GM19438 (cell line): ENCODE measurements at regions not wholly inside any gene's neighbourhood (a gene's known extent, or its start where the extent isn't known, plus 50 kb on each side); places are given as distances from the start of the nearest gene placed in this dataset.
"Not testable (repeated sequence)": the region's sequence is repeated elsewhere in the genome, so short reads cannot be mapped to it uniquely, and the experiment has no call there.

Source experiments
- ATAC-seq: cut with Tn5 transposase; IDR thresholded peaks from one replicate; pipeline ENCODE4 v1.9.1; 2021; ENCODE audit warnings: low read depth; ENCODE audit not compliant: unreplicated experiment

DNA sequence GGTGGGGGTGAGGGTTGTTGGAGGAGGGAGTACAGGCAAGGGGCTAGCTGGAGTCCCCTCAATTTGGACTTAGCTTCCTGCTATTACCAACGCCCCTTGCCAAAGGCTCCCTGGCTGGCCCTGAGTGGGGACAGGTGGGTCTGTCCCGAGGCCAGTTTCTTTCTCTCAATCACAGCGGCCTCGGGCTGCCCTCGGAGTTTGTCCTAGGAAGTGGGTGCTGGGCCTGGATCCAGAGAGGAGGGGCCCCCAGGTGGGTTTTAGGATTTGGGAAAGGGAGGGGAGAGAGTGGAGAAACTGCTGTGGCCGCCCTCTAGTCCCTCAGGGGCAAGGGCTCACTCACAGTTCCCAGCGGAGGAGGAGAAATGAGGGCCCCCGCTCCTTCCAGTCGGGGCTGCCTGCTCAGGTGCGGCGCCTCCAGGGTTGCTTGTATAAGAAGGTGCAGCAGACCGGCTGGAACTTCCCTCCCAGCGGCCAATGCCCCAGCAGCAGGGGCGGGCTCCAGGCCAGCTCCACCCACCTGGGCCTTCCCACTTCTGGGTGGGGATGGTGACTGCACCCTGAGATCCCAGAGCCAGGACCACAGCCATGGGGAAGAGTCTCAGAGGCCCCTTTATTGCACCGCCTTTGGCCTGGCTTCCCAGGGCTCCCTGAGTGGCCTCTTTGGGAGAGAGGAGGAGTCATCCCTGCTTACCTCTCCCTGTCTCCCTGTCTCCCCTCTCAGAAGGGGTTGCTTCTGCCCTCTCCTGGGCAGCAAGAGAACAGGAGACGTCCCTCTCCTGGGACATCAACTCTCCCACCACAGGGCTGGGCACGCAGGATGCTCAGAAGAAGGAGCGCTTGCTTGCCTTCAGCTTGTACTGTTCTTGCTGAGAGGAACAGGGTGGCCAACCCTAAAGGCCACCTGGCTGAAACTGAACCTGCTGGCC, 112.0 kb upstream of the SMURF2 start:
- peak; percentile 65 for ATAC-seq

DNA sequence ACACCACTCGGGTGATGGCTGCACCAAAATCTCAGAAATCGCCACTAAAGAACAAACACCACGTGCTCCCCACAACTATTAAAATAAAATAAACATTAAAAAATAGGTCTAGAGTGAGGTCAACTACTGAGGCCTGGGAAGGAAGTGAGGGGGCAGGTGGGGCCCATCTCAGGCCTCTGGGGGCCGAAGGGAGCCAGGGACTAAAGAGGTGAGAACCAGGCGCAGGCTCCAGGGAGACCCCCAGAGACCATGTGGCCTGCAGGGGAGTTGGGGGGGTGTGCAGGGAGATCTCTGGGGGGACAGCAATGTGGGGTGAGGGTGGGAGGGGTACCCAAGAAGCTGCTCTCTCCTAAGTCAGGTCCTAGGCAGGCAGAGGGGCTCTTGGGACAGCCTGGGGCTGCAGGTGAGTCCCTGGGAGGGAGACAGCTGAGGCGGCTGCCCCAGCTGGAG, 111.3 kb upstream of the SMURF2 start:
- ATAC-seq, result no peak

- ATAC-seq, result no peak
These were observed 110.8 kb upstream of the SMURF2 start for GRCh38 chr17:64772845-64773299.

DNA sequence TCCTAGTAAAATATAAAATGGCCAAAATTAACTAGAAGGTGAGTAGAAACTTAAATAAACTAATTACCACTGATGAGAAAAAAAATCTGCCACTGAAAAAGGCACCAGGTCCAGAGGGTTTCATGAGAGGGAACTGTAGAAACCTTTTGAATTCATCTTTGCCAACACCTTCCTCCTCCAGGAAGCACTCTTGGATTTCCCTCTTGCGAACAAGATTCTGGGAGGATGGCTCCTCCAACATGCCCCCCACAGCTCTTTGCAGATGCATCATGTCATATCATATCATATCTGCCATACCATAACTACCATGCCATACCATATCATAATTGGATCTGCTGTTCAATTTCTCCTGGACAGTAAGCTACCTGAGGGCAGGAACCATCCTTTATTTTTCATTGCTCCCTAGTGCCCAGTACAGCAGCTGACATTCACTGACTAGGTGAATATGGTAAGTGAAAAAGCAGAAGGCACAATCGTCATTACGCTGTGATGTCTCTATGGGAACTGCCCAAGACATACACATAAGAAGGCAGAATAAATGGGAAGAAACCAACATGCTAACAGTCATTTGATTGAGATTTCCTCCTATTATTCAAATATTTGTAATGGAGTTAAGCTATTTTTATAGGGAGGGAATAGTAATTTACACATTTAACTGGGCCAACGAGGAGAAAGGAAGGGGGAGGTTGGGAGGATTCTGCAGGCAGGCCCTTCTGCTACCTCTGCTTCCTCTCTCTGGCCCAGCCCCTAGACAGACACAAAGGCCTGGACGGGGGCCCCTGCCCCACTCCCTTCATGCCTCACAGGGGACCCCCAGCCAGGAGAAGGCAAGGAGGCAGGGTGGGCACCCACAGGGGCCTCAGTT, 110.1 kb upstream of the SMURF2 start:
- no peak for ATAC-seq

GRCh38 chr17:64769712-64770111, 107.6 kb upstream of the SMURF2 start:
- ATAC-seq, result no peak

DNA sequence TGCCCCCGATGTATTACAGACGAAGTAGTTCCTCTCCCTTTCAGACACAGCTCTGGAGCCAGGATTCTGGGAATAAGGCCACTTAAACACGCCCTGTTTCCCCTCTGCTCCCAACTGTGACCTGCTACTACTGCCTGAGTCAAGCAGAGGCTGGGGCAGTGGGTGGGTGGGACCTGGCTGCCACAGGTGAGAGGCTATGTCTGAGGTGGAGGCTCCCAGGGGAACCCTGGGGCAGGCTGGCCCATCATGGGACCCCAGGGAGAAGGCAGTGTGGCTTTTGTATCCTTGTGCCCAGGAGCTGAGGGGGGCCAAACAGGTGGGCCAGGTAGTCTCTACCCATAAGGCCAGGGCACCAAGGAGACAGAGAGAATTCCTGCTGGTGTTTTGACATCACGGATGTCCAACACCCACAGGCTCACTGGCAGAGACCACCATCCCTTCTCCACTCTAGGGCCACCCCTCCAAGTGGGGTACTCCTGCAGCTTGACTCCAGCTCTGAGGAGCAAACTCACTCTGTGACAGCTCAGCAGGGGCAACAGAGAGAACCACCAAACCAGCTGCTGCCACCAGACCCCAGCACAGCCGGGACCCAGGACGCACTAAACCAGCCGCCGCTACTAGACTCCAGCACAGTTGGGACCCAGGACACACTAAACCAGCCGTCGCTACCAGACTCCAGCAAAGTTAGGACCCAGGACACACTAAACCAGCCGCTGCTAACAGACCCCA, 105.3 kb upstream of the SMURF2 start:
- ATAC-seq, result no peak

- no peak for ATAC-seq
These were observed 103.2 kb upstream of the SMURF2 start for GRCh38 chr17:64765191-64765889.

DNA sequence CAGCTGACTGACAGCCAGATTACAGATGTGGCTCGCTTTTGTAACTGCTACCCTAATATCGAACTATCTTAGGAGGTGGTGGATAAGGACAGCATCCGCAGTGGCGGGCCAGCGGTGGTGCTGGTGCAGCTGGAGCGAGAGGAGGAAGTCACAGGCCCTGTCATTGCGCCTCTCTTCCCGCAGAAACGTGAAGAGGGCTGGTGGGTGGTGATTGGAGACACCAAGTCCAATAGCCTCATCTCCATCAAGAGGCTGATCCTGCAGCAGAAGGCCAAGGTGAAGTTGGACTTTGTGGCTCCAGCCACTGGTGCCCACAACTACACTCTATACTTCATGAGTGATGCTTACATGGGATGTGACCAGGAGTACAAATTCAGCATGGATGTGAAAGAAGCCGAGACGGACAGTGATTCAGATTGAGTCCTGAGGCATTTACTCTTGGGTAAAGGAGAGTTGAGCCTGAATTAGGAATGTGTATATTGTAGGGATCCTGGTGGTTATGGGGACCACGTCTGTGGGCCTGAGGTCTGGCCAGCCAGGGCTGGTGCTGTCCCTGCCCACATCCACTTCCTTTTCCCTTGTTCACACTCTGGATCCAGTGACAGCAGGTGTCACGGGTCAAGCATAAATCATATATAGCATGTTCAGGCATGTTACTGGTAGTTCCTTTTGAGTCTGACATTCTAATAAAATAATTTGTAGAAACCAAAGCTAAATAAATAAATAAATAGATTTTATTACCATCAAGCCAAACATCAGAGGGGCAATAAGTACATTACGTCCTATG, 89.0 kb upstream of the SMURF2 start:
- ATAC-seq, result no peak

DNA sequence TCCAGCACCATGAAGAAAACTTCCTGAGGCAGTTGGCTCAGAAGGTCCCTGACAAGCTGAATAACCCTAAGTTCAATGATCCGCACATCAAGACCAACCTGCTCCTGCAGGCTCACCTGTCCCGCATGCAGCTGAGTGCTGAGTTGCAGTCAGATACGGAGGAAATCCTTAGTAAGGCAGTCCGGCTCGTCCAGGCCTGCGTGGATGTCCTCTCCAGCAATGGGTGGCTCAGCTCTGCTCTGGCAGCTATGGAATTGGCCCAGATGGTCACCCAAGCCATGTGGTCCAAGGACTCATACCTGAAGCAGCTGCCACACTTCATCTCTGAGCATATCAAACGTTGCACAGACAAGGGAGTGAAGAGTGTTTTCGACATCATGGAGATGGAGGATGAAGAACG, 88.4 kb upstream of the SMURF2 start:
- ATAC-seq, result no peak

GRCh38 chr17:64749306-64749705, 87.2 kb upstream of the SMURF2 start:
- no peak for ATAC-seq

GRCh38 chr17:64747938-64748540, 85.9 kb upstream of the SMURF2 start:
- ATAC-seq, result no peak

- no peak for ATAC-seq
These were observed 80.2 kb upstream of the SMURF2 start for GRCh38 chr17:64742326-64742725.

GRCh38 chr17:64741916-64742315, 79.8 kb upstream of the SMURF2 start:
- ATAC-seq, result not testable (repeated sequence)

- no peak for ATAC-seq
These were observed 79.0 kb upstream of the SMURF2 start for GRCh38 chr17:64741038-64741641.

DNA sequence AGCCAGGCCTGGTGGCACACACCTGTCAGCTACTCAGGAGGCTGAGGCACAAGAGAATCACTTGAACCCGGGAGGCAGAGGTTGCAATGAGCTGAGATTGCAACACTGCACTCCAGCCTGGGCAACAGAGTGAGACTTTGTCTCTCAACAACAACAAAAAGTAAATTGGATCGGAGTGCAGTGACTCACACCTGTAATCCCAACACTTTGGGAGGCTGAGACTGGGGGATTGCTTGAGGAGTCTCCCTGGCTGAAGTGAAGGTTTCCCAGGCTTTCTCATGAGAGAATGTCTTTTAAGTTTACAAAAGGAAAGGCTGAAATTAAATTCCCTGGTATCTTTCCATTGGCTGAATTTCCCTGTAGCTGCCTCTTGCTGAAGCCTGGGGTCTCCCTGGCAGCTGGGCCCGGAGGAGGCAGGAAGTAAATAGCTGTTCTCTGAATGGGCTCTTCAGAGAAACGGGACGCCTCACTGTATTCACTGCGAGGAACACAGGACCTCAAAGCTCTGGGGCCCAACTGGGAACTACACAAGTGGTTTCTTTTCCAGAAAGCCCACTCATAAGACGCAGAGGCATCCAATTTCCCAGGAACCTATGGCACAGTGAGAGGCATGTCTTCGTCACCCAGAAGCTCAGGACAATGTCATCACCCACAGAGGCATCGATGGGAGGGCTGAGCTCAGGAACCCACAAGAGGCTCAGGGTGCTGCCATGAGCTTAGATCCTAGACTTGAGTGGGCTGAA, 77.4 kb upstream of the SMURF2 start:
- no peak for ATAC-seq

- ATAC-seq, result no peak
These were observed 74.8 kb upstream of the SMURF2 start for GRCh38 chr17:64736804-64737492.

GRCh38 chr17:64732336-64733006, 70.4 kb upstream of the SMURF2 start:
- ATAC-seq, result no peak
